SK-N-SH (cell line): ENCODE measurements at regions not wholly inside any gene's neighbourhood (a gene's known extent, or its start where the extent isn't known, plus 50 kb on each side); places are given as distances from the start of the nearest gene placed in this dataset.

Experiments
- CTCF ChIA-PET: fragments of 300-600, 350-600 bp; formaldehyde crosslinking; extraction: SDS; loops from one replicate; lab custom pipeline; 2021; lab: Yijun Ruan, JAX
- POLR2A ChIA-PET: fragments of 350-600 bp; sonication (Branson Sonifier 250); formaldehyde crosslinking; extraction: SDS; loops from one replicate; lab custom pipeline; 2020; ENCODE audit warnings: antibody characterized with exemption, inconsistent platforms; lab: Yijun Ruan, JAX
- DNase-seq: peaks from one replicate; pipeline ENCODE4 v3.0.0; 2012
- H2AFZ ChIP-seq: fragments of 200-600 bp; sonication (generic); 2 replicates; pipeline ENCODE4 v1.8.1; 2016; ENCODE audit warnings: antibody characterized with exemption, mild to moderate bottlenecking, low read depth
- H3F3A ChIP-seq: fragments of 200-600 bp; sonication (generic); replicated peaks from 2 replicates; pipeline ENCODE3; 2016; ENCODE audit warnings: antibody characterized with exemption, mild to moderate bottlenecking; ENCODE audit not compliant: insufficient read depth
- H3K27ac ChIP-seq, 2 experiments: fragments of 200-500 bp in 1 of 2; fragments of 200-600 bp in 1 of 2; sonication (Bioruptor generic) in 1 of 2; sonication (generic), shearing (Covaris generic) in 1 of 2; 2 replicates each; pipeline versions ENCODE4 v1.5.1 to v1.6.1; 2014 to 2016; ENCODE audit warnings: low read depth in 2 of 2, inconsistent platforms in 1 of 2, low read length in 1 of 2, mild to moderate bottlenecking in 1 of 2, mixed read lengths in 1 of 2
- H3K27me3 ChIP-seq: fragments of 200-600 bp; sonication (generic), shearing (Covaris generic); 2 replicates; pipeline ENCODE4 v1.6.1; 2016; ENCODE audit warnings: mixed run types; ENCODE audit not compliant: insufficient read depth
- H3K36me3 ChIP-seq, 2 experiments: fragments of 200-500 bp in 1 of 2; fragments of 200-600 bp in 1 of 2; sonication (Bioruptor generic) in 1 of 2; sonication (generic) in 1 of 2; replicated peaks in 1 of 2; 2 replicates each; pipeline versions ENCODE3 to v1.5.1; 2014 to 2016; ENCODE audit warnings: low read length in 1 of 2, mild to moderate bottlenecking in 1 of 2; ENCODE audit not compliant: insufficient read depth in 2 of 2, control insufficient read depth in 1 of 2
- H3K4me1 ChIP-seq, 2 experiments: fragments of 200-500 bp in 1 of 2; fragments of 200-600 bp in 1 of 2; sonication (Bioruptor generic) in 1 of 2; sonication (generic), shearing (Covaris generic) in 1 of 2; 2 replicates each; pipeline versions ENCODE4 v1.5.1 to v1.6.1; 2014 to 2016; ENCODE audit warnings: low read depth in 1 of 2, low read length in 1 of 2, mixed run types in 1 of 2; ENCODE audit not compliant: insufficient read depth in 2 of 2, control insufficient read depth in 1 of 2
- H3K4me2 ChIP-seq: fragments of 200-600 bp; sonication (generic), shearing (Covaris generic); 2 replicates; pipeline ENCODE4 v1.6.1; 2017; ENCODE audit warnings: mixed run types
- H3K4me3 ChIP-seq, 2 experiments: fragments of 200-500 bp in 1 of 2; fragments of 200-600 bp in 1 of 2; sonication (Bioruptor generic) in 1 of 2; sonication (generic), shearing (Covaris generic) in 1 of 2; 2 replicates each; pipeline versions ENCODE4 v1.5.1 to v1.8.1; 2014 to 2016; ENCODE audit warnings: low read depth in 2 of 2, inconsistent platforms in 1 of 2, low read length in 1 of 2, mild to moderate bottlenecking in 1 of 2, mixed read lengths in 1 of 2, moderate library complexity in 1 of 2
- H3K79me2 ChIP-seq: fragments of 200-600 bp; sonication (generic); 2 replicates; pipeline ENCODE4 v1.8.1; 2017; ENCODE audit warnings: mild to moderate bottlenecking; ENCODE audit not compliant: insufficient read depth
- H3K9ac ChIP-seq: fragments of 200-600 bp; sonication (generic); 2 replicates; pipeline ENCODE4 v1.6.1; 2017; ENCODE audit warnings: mixed run types
- H3K9me2 ChIP-seq: fragments of 200-600 bp; sonication (generic); 2 replicates; pipeline ENCODE4 v1.6.1; 2017; ENCODE audit warnings: mixed run types
- H3K9me3 ChIP-seq: fragments of 200-600 bp; sonication (generic); 2 replicates; pipeline ENCODE4 v1.6.1; 2017; ENCODE audit warnings: mixed run types, mild to moderate bottlenecking, moderate library complexity
- H4K20me1 ChIP-seq: fragments of 200-600 bp; sonication (generic); 2 replicates; pipeline ENCODE4 v1.6.1; 2017; ENCODE audit warnings: mild to moderate bottlenecking, mixed run types; ENCODE audit not compliant: insufficient read depth
- CHD2 ChIP-seq: fragments of 150-350 bp; IDR thresholded peaks from 2 replicates; pipeline ENCODE4 v1.6.1; 2018; ENCODE audit warnings: low read length; ENCODE audit not compliant: partially characterized antibody
- ELF1 ChIP-seq: IDR thresholded peaks from 2 replicates; pipeline ENCODE4 v1.4.0; 2012
- EZH2phosphoT487 ChIP-seq: fragments of 200-600 bp; sonication (generic); IDR thresholded peaks from 2 replicates; pipeline ENCODE4 v1.6.1; 2017; ENCODE audit warnings: low read depth, mixed run types, mild to moderate bottlenecking, antibody characterized with exemption, moderate library complexity, borderline replicate concordance
- FOXJ3 ChIP-seq: sonication (generic); formaldehyde crosslinking; IDR thresholded peaks from 2 replicates; pipeline ENCODE4 v1.5.1; 2020; ENCODE audit warnings: mild to moderate bottlenecking, missing genetic modification reagents
- GABPA ChIP-seq: IDR thresholded peaks from 2 replicates; pipeline ENCODE4 v1.4.0; 2012; ENCODE audit warnings: low read depth, mild to moderate bottlenecking
- GATA2 ChIP-seq: sonication (generic); formaldehyde crosslinking; IDR thresholded peaks from 2 replicates; pipeline ENCODE4 v1.5.0; 2020; ENCODE audit warnings: mild to moderate bottlenecking, missing genetic modification reagents
- JUND ChIP-seq: IDR thresholded peaks from 2 replicates; pipeline ENCODE4 v1.4.0; 2012
- MEF2A ChIP-seq: IDR thresholded peaks from 2 replicates; pipeline ENCODE4 v1.4.0; 2012; ENCODE audit warnings: low read depth, borderline replicate concordance
- NRF1 ChIP-seq: IDR thresholded peaks from 2 replicates; pipeline ENCODE4 v1.6.1; 2012; ENCODE audit warnings: low read depth, mild to moderate bottlenecking, low read length
- POLR2AphosphoS5 ChIP-seq: IDR thresholded peaks from 2 replicates; pipeline ENCODE4 v1.6.1; 2012; ENCODE audit warnings: low read depth, low read length
- RCOR1 ChIP-seq: fragments of 150-350 bp; IDR thresholded peaks from 2 replicates; pipeline ENCODE4 v1.6.1; 2017; ENCODE audit warnings: antibody characterized with exemption, low read length
- SIN3A ChIP-seq: IDR thresholded peaks from 2 replicates; pipeline ENCODE4 v1.6.1; 2012; ENCODE audit warnings: low read depth, mild to moderate bottlenecking, low read length, moderate library complexity, borderline replicate concordance
- SMC3 ChIP-seq: IDR thresholded peaks from 2 replicates; pipeline ENCODE4 v1.6.1; 2012; ENCODE audit warnings: low read depth, low read length, improper control_type of control experiment
- TEAD4 ChIP-seq: IDR thresholded peaks from 2 replicates; pipeline ENCODE4 v1.4.0; 2012; ENCODE audit warnings: mild to moderate bottlenecking, borderline replicate concordance; ENCODE audit not compliant: insufficient read depth
- WGBS: methylation state at CpG from one replicate; pipeline ENCODE4 v1.1.6; 2017; ENCODE audit warnings: low lambda C conversion rate; 5-methylcytosine and 5-hydroxymethylcytosine counted together
- TF ChIP-seq, protein P1 (sequence below): IDR thresholded peaks from 2 replicates; pipeline ENCODE4 v1.4.0; 2012; ENCODE audit warnings: low read depth, borderline replicate concordance
- TF ChIP-seq, protein P2 (sequence below): IDR thresholded peaks from 2 replicates; pipeline ENCODE4 v1.4.0; 2012; ENCODE audit warnings: low read depth, borderline replicate concordance
- TF ChIP-seq, protein P3 (sequence below): fragments of 200-600 bp; sonication (generic); IDR thresholded peaks from 2 replicates; pipeline ENCODE4 v1.6.1; 2017; ENCODE audit warnings: antibody characterized with exemption, mild to moderate bottlenecking, moderate library complexity
- TF ChIP-seq, protein P4 (sequence below): fragments of 150-350 bp; IDR thresholded peaks from 2 replicates; pipeline ENCODE4 v1.6.1; 2017; ENCODE audit warnings: antibody characterized with exemption, low read length, low read depth, borderline replicate concordance

DNA sequence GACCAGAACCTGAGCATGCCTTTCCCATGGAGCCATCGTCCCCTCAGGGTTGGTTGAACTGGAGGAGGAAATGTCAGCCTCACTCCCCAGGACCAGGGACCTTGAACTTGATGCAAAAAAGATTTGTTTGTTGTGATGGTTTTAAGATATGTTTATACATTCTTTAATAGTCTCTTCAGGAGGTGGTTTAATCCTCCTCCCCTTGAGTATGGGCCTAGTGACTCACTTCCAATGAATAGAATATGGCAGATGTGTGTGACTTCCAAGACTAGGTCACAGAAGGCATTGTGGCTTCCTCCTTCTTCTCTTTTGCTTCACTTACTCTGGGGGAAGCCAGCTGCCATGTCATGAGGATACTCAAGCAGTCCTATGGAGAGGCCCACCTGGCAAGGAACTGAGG lies 81.7 kb upstream of the WNT4 start:
- Histone ChIP-seq H3K27ac (no peak overlapping the region), H3K9ac (no peak overlapping the region), H3F3A (no peaks in the 10 kb centered on the region), H3K9me3 (no peaks in the 10 kb centered on the region), H3K4me1 (no peaks in the 10 kb centered on the region; a peak in 1 of 4 replicates), H3K27me3 (no peaks in the 10 kb centered on the region; the same call in 1 of the 2 replicates), H3K79me2 (no peaks in the 10 kb centered on the region), H3K4me2 (no peak overlapping the region), H2AFZ (no peak overlapping the region), H3K9me2 (no peaks in the 10 kb centered on the region), H3K36me3 (no peaks in the 10 kb centered on the region), H3K4me3 (no peak overlapping the region), H4K20me1 (no peaks in the 10 kb centered on the region)
- no peak for TF ChIP-seq SMC3
- TF ChIP-seq, protein P1, sequence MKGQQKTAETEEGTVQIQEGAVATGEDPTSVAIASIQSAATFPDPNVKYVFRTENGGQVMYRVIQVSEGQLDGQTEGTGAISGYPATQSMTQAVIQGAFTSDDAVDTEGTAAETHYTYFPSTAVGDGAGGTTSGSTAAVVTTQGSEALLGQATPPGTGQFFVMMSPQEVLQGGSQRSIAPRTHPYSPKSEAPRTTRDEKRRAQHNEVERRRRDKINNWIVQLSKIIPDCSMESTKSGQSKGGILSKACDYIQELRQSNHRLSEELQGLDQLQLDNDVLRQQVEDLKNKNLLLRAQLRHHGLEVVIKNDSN, result no peak
- TF ChIP-seq POLR2AphosphoS5, result no peak
- no peak for TF ChIP-seq MEF2A
- TF ChIP-seq GABPA, result no peak
- TF ChIP-seq, protein P2, sequence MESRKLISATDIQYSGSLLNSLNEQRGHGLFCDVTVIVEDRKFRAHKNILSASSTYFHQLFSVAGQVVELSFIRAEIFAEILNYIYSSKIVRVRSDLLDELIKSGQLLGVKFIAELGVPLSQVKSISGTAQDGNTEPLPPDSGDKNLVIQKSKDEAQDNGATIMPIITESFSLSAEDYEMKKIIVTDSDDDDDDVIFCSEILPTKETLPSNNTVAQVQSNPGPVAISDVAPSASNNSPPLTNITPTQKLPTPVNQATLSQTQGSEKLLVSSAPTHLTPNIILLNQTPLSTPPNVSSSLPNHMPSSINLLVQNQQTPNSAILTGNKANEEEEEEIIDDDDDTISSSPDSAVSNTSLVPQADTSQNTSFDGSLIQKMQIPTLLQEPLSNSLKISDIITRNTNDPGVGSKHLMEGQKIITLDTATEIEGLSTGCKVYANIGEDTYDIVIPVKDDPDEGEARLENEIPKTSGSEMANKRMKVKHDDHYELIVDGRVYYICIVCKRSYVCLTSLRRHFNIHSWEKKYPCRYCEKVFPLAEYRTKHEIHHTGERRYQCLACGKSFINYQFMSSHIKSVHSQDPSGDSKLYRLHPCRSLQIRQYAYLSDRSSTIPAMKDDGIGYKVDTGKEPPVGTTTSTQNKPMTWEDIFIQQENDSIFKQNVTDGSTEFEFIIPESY, result no peak
- TF ChIP-seq NRF1, result no peak
- TF ChIP-seq FOXJ3 (CRISPR knock-in tag), result no peak
- no peak for TF ChIP-seq CHD2
- TF ChIP-seq, protein P3, sequence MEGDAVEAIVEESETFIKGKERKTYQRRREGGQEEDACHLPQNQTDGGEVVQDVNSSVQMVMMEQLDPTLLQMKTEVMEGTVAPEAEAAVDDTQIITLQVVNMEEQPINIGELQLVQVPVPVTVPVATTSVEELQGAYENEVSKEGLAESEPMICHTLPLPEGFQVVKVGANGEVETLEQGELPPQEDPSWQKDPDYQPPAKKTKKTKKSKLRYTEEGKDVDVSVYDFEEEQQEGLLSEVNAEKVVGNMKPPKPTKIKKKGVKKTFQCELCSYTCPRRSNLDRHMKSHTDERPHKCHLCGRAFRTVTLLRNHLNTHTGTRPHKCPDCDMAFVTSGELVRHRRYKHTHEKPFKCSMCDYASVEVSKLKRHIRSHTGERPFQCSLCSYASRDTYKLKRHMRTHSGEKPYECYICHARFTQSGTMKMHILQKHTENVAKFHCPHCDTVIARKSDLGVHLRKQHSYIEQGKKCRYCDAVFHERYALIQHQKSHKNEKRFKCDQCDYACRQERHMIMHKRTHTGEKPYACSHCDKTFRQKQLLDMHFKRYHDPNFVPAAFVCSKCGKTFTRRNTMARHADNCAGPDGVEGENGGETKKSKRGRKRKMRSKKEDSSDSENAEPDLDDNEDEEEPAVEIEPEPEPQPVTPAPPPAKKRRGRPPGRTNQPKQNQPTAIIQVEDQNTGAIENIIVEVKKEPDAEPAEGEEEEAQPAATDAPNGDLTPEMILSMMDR, result no peak
- TF ChIP-seq RCOR1, result no peak
- no peak for TF ChIP-seq GATA2 (CRISPR knock-in tag)
- TF ChIP-seq, protein P4, sequence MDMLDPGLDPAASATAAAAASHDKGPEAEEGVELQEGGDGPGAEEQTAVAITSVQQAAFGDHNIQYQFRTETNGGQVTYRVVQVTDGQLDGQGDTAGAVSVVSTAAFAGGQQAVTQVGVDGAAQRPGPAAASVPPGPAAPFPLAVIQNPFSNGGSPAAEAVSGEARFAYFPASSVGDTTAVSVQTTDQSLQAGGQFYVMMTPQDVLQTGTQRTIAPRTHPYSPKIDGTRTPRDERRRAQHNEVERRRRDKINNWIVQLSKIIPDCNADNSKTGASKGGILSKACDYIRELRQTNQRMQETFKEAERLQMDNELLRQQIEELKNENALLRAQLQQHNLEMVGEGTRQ, result no peak
- no peak for TF ChIP-seq EZH2phosphoT487
- TF ChIP-seq SIN3A, result no peak
- no peak for TF ChIP-seq TEAD4
- no peak for TF ChIP-seq ELF1
- no peak for TF ChIP-seq JUND
- ChIA-PET CTCF (no interaction called here), POLR2A (no interaction called here)
- 40% methylated on average over 1 of the region's 1 CpG for WGBS
- DNase-seq, result no peak
